VCaP (cell line): ENCODE measurements at regions not wholly inside any gene's neighbourhood (a gene's known extent, or its start where the extent isn't known, plus 50 kb on each side); places are given as distances from the start of the nearest gene placed in this dataset.

ENCODE experiments used
- H3K27ac ChIP-seq: fragments of 450-650 bp; 2 replicates; pipeline ENCODE4 v1.5.1; 2017
- CTCF ChIP-seq: fragments of 450-650 bp; conservative IDR thresholded peaks from 2 replicates; pipeline ENCODE4 v1.5.1; 2017; ENCODE audit warnings: mild to moderate bottlenecking, moderate library complexity

- TF ChIP-seq CTCF, result no peak
- peak overlapping the region; percentile 59 for H3K27ac ChIP-seq
Observed at GRCh38 chr3:178445139-178445538, 91.1 kb upstream of the KCNMB2 start.

DNA sequence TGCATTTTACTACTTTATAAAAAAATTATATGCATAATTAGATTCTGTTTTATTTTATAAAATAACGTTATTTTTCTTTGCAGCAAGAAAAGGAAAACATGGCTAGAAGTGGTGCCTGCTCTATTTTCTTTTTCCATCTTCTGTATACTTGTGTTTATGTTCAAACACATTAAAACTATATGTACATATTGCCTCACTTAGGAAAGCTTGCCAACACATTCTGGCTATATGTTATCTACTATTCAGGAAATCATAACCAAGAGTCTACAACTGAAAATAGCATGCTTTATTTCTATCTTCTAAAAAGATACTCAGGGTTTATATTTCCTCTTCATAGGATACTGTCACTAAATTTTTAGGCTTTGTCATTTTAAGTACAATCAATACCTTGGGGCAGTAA lies 90.2 kb upstream of the KCNMB2 start:
- TF ChIP-seq CTCF, result no peak
- peak overlapping the region; percentile 11; the same call in 1 of the 2 replicates for H3K27ac ChIP-seq

DNA sequence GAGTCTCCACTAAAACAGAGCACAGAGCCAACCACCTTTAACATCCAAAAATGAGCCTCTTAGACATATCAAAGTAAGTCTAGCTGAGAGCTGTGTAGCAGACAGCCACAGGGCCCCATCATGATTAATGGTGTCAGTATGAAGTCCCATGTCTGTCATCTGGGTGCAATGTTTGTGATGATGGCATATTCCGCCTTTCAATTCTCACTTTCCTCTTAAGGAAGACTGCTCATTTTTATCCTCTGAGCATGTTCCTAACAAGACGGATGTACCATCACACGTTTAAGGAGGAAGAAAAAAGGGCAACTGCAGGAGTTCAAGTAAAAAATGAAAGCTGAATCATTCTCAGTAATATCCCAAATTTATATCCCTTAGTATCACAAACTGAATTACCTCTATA lies 85.8 kb upstream of the KCNMB2 start:
- H3K27ac ChIP-seq, result no peak overlapping the region
- TF ChIP-seq CTCF, result no peak

- TF ChIP-seq CTCF, result no peak
- peak overlapping the region; percentile 85; the same call in 1 of the 2 replicates for H3K27ac ChIP-seq
Observed at GRCh38 chr3:178451799-178452198, 84.4 kb upstream of the KCNMB2 start.

- peak overlapping the region; percentile 85 for H3K27ac ChIP-seq
- TF ChIP-seq CTCF, result no peak
Observed at GRCh38 chr3:178454726-178455125, 81.5 kb upstream of the KCNMB2 start.

- TF ChIP-seq CTCF, result no peak
- peak overlapping the region; percentile 85 for H3K27ac ChIP-seq
Observed at GRCh38 chr3:178455226-178455625, 81.0 kb upstream of the KCNMB2 start.

- peak overlapping the region; percentile 85; the same call in 1 of the 2 replicates for H3K27ac ChIP-seq
- no peak for TF ChIP-seq CTCF
Observed at GRCh38 chr3:178455946-178456345, 80.3 kb upstream of the KCNMB2 start.
